GM12878 (cell line): ENCODE measurements at regions not wholly inside any gene's neighbourhood (a gene's known extent, or its start where the extent isn't known, plus 50 kb on each side); places are given as distances from the start of the nearest gene placed in this dataset.

Experiments
- ATAC-seq: fragments of 200-7000 bp; cut with Tn5 transposase; 3 replicates; pipeline ENCODE4 v1.9.1; 2020; ENCODE audit warnings: mild to moderate bottlenecking, moderate library complexity
- BruUV-seq: library from RNA; stranded (reverse); fragments of 400-500 nt; replicated peaks from 2 replicates; lab custom pipeline; 2021; lab: Mats Ljungman, UMichigan
- CTCF ChIA-PET: fragments of 300-600 bp; sonication (Branson Sonifier 250); formaldehyde crosslinking; extraction: SDS; loops from one replicate; lab custom pipeline; 2021; ENCODE audit warnings: inconsistent platforms; lab: Yijun Ruan, JAX
- POLR2A ChIA-PET: fragments of 350-600 bp; formaldehyde crosslinking; extraction: SDS; loops from one replicate; lab custom pipeline; 2021; ENCODE audit warnings: inconsistent platforms; lab: Charles Lee
- RAD21 ChIA-PET: fragments of 300-600 bp; sonication (Branson Sonifier 250); formaldehyde crosslinking; loops from one replicate; lab custom pipeline; 2023; ENCODE audit warnings: antibody characterized with exemption; ENCODE audit not compliant: unreplicated experiment; lab: Charles Lee
- SMC1A ChIA-PET: fragments of 300-600 bp; sonication (Branson Sonifier 250); formaldehyde crosslinking; loops from one replicate; lab custom pipeline; 2023; ENCODE audit not compliant: unreplicated experiment, uncharacterized antibody; lab: Charles Lee
- DNase-seq: peaks from one replicate; pipeline ENCODE4 v3.0.0-alpha.2; 2011; ENCODE audit warnings: low read depth, low spot score
- FAIRE-seq: peaks from 3 replicates; lab custom pipeline; 2011; peaks lifted over from hg19 to GRCh38; lab: Jason Lieb, UNC
- H2AFZ ChIP-seq: 2 replicates; pipeline ENCODE4 v1.6.0; 2011; ENCODE audit warnings: low read depth, low read length, control low read depth; ENCODE audit not compliant: control insufficient read depth
- H3K27ac ChIP-seq: 2 replicates; pipeline ENCODE4 v1.5.1; 2011; ENCODE audit warnings: control low read depth; ENCODE audit not compliant: control insufficient read depth, insufficient read depth
- H3K27me3 ChIP-seq, 2 experiments: replicated peaks in 1 of 2; 2 replicates each; pipeline versions ENCODE4 v1.6.0 to v1.6.1; 2011; ENCODE audit warnings: low read length in 1 of 2; ENCODE audit not compliant: control insufficient read depth in 2 of 2, insufficient read depth in 2 of 2
- H3K36me3 ChIP-seq, 2 experiments: 2 replicates each; pipeline ENCODE4 v1.5.1; 2011; ENCODE audit warnings: low read length in 1 of 2; ENCODE audit not compliant: control insufficient read depth in 2 of 2, insufficient read depth in 2 of 2
- H3K4me1 ChIP-seq: 2 replicates; pipeline ENCODE4 v1.6.1; 2011; ENCODE audit warnings: mild to moderate bottlenecking, low read length, moderate library complexity, mixed read lengths; ENCODE audit not compliant: control insufficient read depth, insufficient read depth
- H3K4me2 ChIP-seq: 2 replicates; pipeline ENCODE4 v1.6.0; 2011; ENCODE audit warnings: control low read depth; ENCODE audit not compliant: control insufficient read depth, insufficient read depth
- H3K4me3 ChIP-seq: fragments of 200-600 bp; sonication (generic); 2 replicates; pipeline ENCODE4 v1.5.1; 2016
- H3K79me2 ChIP-seq: 2 replicates; pipeline ENCODE4 v1.6.0; 2011; ENCODE audit warnings: low read length; ENCODE audit not compliant: control insufficient read depth, insufficient read depth
- H3K9ac ChIP-seq: 2 replicates; pipeline ENCODE4 v1.8.0; 2011; ENCODE audit warnings: low read length, control low read depth, mixed read lengths; ENCODE audit not compliant: control insufficient read depth, insufficient read depth
- H3K9me3 ChIP-seq: replicated peaks from 3 replicates; pipeline ENCODE4 v1.5.1; 2011; ENCODE audit warnings: mild to moderate bottlenecking, low read length; ENCODE audit not compliant: control insufficient read depth, insufficient read depth
- H4K20me1 ChIP-seq: 2 replicates; pipeline ENCODE4 v1.6.0; 2011; ENCODE audit not compliant: control insufficient read depth, insufficient read depth
- BRCA1 ChIP-seq: IDR thresholded peaks from 2 replicates; pipeline ENCODE4 v1.6.1; 2011; ENCODE audit warnings: low read depth, low read length, improper control_type of control experiment
- CBX5 ChIP-seq: sonication (generic); IDR thresholded peaks from 2 replicates; pipeline ENCODE4 v1.6.1; 2016; ENCODE audit warnings: low read depth, moderate library complexity, mild to moderate bottlenecking, inconsistent platforms
- EED ChIP-seq: sonication (generic); IDR thresholded peaks from 2 replicates; pipeline ENCODE4 v1.6.1; 2016; ENCODE audit warnings: antibody characterized with exemption, low read depth
- HDAC2 ChIP-seq: fragments of 200-600 bp; sonication (generic); IDR thresholded peaks from 2 replicates; pipeline ENCODE4 v1.6.1; 2017
- IRF4 ChIP-seq: IDR thresholded peaks from 2 replicates; pipeline ENCODE4 v1.6.1; 2011; ENCODE audit warnings: low read depth, low read length
- NBN ChIP-seq: fragments of 450-650 bp; IDR thresholded peaks from 2 replicates; pipeline ENCODE4 v1.6.1; 2016
- NFYA ChIP-seq: IDR thresholded peaks from 2 replicates; pipeline ENCODE4 v1.6.1; 2011; ENCODE audit warnings: low read depth, mild to moderate bottlenecking, low read length, improper control_type of control experiment, borderline replicate concordance
- POLR2AphosphoS2 ChIP-seq: IDR thresholded peaks from 2 replicates; pipeline ENCODE4 v1.6.1; 2011; ENCODE audit warnings: low read depth, mild to moderate bottlenecking, low read length, improper control_type of control experiment, moderate library complexity
- RBBP5 ChIP-seq: fragments of 200-600 bp; sonication (generic); conservative IDR thresholded peaks from 2 replicates; pipeline ENCODE4 v1.6.1; 2016
- SP1 ChIP-seq: IDR thresholded peaks from one replicate; pipeline ENCODE4 v1.6.1; 2011; ENCODE audit warnings: low read depth, low read length
- SREBF1 ChIP-seq: IDR thresholded peaks from 2 replicates; pipeline ENCODE4 v1.6.1; 2012; ENCODE audit warnings: mild to moderate bottlenecking, low read length
- SUZ12 ChIP-seq: fragments of 200-600 bp; sonication (generic); IDR thresholded peaks from one replicate; pipeline ENCODE4 v1.6.1; 2018; ENCODE audit warnings: antibody characterized with exemption, mild to moderate bottlenecking; ENCODE audit not compliant: unreplicated experiment
- ZSCAN29 ChIP-seq: fragments of 450-650 bp; IDR thresholded peaks from 2 replicates; pipeline ENCODE4 v1.6.1; 2017; ENCODE audit warnings: mild to moderate bottlenecking, moderate library complexity
- in situ Hi-C: fragments of 300-500 bp; cut with MboI; formaldehyde crosslinking; loops from 9 replicates; pipeline ENCODE4 v1.14.3; 2018; ENCODE audit warnings: mixed read lengths
- intact Hi-C: fragments of 100-400 bp; cut with micrococcal nuclease; formaldehyde crosslinking; loops from one replicate; pipeline ENCODE4 v1.14.2; 2022; ENCODE audit not compliant: unreplicated experiment
- TF ChIP-seq, protein P1 (sequence below): fragments of 450-650 bp; conservative IDR thresholded peaks from 2 replicates; pipeline ENCODE4 v1.6.1; 2017; ENCODE audit warnings: mild to moderate bottlenecking, moderate library complexity
- TF ChIP-seq, protein P2 (sequence below): IDR thresholded peaks from 2 replicates; pipeline ENCODE4 v1.6.1; 2011; ENCODE audit warnings: low read depth, low read length, improper control_type of control experiment, borderline replicate concordance
- TF ChIP-seq, protein P3 (sequence below): fragments of 150-350 bp; IDR thresholded peaks from 2 replicates; pipeline ENCODE4 v1.6.1; 2016; ENCODE audit warnings: low read depth, low read length

DNA sequence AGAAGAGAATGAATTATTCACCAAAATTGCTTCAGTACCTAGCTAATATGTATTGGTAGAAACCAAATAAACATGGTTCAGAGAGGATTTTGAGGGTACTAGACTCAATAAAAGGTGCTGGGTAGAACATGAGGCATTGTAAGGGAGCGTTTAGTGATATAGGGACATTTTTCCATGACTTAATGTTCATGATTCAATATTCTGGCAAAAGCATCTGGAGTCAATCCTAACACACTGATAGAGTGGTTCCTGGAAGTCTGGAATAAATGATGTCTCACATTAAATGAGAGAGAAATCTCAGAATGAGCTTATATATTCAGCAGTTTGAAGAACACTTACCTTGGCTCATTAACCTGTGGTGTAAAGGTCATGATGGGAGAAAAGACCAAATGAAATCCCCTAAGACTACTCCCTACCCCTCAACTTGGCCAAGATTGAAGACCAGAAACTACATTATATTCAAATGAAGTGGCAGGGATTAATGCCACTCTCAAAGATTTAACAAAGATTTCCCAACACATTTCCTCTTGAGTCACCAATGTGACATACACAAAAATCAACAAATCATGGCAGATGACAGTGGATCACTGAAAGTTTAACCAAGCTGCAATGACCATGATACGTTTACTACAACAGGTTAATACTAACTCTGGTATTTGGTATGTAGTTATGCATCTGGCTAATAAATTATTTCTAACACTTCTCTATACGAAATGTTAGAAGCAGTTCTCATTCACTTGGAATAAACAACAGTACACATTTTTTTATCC lies 309.5 kb downstream of the SATB2 start (continued):
- TF ChIP-seq, protein P1, sequence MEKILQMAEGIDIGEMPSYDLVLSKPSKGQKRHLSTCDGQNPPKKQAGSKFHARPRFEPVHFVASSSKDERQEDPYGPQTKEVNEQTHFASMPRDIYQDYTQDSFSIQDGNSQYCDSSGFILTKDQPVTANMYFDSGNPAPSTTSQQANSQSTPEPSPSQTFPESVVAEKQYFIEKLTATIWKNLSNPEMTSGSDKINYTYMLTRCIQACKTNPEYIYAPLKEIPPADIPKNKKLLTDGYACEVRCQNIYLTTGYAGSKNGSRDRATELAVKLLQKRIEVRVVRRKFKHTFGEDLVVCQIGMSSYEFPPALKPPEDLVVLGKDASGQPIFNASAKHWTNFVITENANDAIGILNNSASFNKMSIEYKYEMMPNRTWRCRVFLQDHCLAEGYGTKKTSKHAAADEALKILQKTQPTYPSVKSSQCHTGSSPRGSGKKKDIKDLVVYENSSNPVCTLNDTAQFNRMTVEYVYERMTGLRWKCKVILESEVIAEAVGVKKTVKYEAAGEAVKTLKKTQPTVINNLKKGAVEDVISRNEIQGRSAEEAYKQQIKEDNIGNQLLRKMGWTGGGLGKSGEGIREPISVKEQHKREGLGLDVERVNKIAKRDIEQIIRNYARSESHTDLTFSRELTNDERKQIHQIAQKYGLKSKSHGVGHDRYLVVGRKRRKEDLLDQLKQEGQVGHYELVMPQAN, result no peak
- TF ChIP-seq IRF4, result no peak
- TF ChIP-seq NFYA, result no peak
- no peak for TF ChIP-seq NBN
- TF ChIP-seq POLR2AphosphoS2, result no peak
- no peak for TF ChIP-seq SP1
- TF ChIP-seq CBX5, result no peak
- TF ChIP-seq RBBP5, result no peak
- TF ChIP-seq SREBF1, result no peak

GRCh38 chr2:199147216-199147615 lies 310.5 kb downstream of the SATB2 start:
- in situ Hi-C loops, result no loop called here
- Histone ChIP-seq H3K4me3 (no peak overlapping the region), H3K4me1 (no peaks in the 10 kb centered on the region)
- DNase-seq, result no peak
- RAD21 ChIA-PET, result no interaction called here
- ATAC-seq, result no peak
- no peak for FAIRE-seq
- TF ChIP-seq SUZ12 (no peak), HDAC2 (no peak), EED (no peak), ZSCAN29 (no peak), BRCA1 (no peak)
- TF ChIP-seq, protein P2, sequence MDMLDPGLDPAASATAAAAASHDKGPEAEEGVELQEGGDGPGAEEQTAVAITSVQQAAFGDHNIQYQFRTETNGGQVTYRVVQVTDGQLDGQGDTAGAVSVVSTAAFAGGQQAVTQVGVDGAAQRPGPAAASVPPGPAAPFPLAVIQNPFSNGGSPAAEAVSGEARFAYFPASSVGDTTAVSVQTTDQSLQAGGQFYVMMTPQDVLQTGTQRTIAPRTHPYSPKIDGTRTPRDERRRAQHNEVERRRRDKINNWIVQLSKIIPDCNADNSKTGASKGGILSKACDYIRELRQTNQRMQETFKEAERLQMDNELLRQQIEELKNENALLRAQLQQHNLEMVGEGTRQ, result no peak
- TF ChIP-seq, protein P3, sequence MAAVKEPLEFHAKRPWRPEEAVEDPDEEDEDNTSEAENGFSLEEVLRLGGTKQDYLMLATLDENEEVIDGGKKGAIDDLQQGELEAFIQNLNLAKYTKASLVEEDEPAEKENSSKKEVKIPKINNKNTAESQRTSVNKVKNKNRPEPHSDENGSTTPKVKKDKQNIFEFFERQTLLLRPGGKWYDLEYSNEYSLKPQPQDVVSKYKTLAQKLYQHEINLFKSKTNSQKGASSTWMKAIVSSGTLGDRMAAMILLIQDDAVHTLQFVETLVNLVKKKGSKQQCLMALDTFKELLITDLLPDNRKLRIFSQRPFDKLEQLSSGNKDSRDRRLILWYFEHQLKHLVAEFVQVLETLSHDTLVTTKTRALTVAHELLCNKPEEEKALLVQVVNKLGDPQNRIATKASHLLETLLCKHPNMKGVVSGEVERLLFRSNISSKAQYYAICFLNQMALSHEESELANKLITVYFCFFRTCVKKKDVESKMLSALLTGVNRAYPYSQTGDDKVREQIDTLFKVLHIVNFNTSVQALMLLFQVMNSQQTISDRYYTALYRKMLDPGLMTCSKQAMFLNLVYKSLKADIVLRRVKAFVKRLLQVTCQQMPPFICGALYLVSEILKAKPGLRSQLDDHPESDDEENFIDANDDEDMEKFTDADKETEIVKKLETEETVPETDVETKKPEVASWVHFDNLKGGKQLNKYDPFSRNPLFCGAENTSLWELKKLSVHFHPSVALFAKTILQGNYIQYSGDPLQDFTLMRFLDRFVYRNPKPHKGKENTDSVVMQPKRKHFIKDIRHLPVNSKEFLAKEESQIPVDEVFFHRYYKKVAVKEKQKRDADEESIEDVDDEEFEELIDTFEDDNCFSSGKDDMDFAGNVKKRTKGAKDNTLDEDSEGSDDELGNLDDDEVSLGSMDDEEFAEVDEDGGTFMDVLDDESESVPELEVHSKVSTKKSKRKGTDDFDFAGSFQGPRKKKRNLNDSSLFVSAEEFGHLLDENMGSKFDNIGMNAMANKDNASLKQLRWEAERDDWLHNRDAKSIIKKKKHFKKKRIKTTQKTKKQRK, result no peak
- TF ChIP-seq, all 136 proteins: peak for 0
- ChIA-PET SMC1A (interaction anchor here (0.9 to 1.2 kb wide), 3 partner anchors 55 to 334 kb away, joined by 3 read pairs; no protein-coding TSS in a partner anchor), POLR2A (no interaction called here), CTCF (interaction anchor here (0.8 kb wide), 1 partner anchor 342 kb away, joined by 3 read pairs; no protein-coding TSS in a partner anchor)
- H3K27me3 ChIP-seq, result no peaks in the 10 kb centered on the region; a peak in 1 of 4 replicates
- H3K9me3 ChIP-seq, result no peaks in the 10 kb centered on the region
- H3K4me2 ChIP-seq, result no peak overlapping the region
- no TSS peak for BruUV-seq
- no peak overlapping the region for H3K27ac ChIP-seq
- no peak overlapping the region for H2AFZ ChIP-seq
- H4K20me1 ChIP-seq, result no peaks in the 10 kb centered on the region
- intact Hi-C loops, result no loop called here
- no peaks in the 10 kb centered on the region for H3K79me2 ChIP-seq
- no peaks in the 10 kb centered on the region for H3K36me3 ChIP-seq
- H3K9ac ChIP-seq, result no peak overlapping the region
